Parathyroid adenoma (tissue), 2 donors: ENCODE measurements at regions not wholly inside any gene's neighbourhood (a gene's known extent, or its start where the extent isn't known, plus 50 kb on each side); places are given as distances from the start of the nearest gene placed in this dataset.

Experiments
- H2AFZ ChIP-seq: fragments of 300-600 bp; sonication (generic); one replicate; pipeline ENCODE4 v1.7.0; 2017; ENCODE audit warnings: antibody characterized with exemption, mild to moderate bottlenecking
- H3K27ac ChIP-seq: fragments of 300-600 bp; sonication (generic); one replicate; pipeline ENCODE4 v1.7.0; 2017
- H3K27me3 ChIP-seq: fragments of 300-600 bp; sonication (generic); one replicate; pipeline ENCODE4 v1.7.0; 2017; ENCODE audit warnings: low read length; ENCODE audit not compliant: control insufficient read depth, insufficient read depth
- H3K36me3 ChIP-seq: fragments of 300-600 bp; sonication (generic); one replicate; pipeline ENCODE4 v1.7.0; 2017; ENCODE audit warnings: low read length; ENCODE audit not compliant: control insufficient read depth, insufficient read depth
- H3K4me1 ChIP-seq: fragments of 300-600 bp; sonication (generic); one replicate; pipeline ENCODE4 v1.7.0; 2017; ENCODE audit warnings: control low read depth
- H3K4me2 ChIP-seq: fragments of 300-600 bp; sonication (generic); one replicate; pipeline ENCODE4 v1.7.0; 2017; ENCODE audit warnings: low read length
- H3K4me3 ChIP-seq: fragments of 300-600 bp; sonication (generic); one replicate; pipeline ENCODE4 v1.7.0; 2017; ENCODE audit warnings: low read depth, low read length
- H3K79me2 ChIP-seq: fragments of 300-600 bp; sonication (generic); one replicate; pipeline ENCODE4 v1.7.0; 2017; ENCODE audit warnings: control low read depth
- H3K9ac ChIP-seq: fragments of 300-600 bp; sonication (generic); one replicate; pipeline ENCODE4 v1.7.0; 2017; ENCODE audit warnings: mild to moderate bottlenecking
- H3K9me3 ChIP-seq: fragments of 300-600 bp; sonication (generic); one replicate; pipeline ENCODE4 v1.7.0; 2017; ENCODE audit warnings: low read length; ENCODE audit not compliant: control insufficient read depth
- TF ChIP-seq, protein P1 (sequence below): fragments of 300-600 bp; sonication (generic); IDR thresholded peaks from one replicate; pipeline ENCODE4 v1.7.0; 2017; ENCODE audit warnings: antibody characterized with exemption, mild to moderate bottlenecking
- donor health status: primary hyperparathyroidism.

DNA sequence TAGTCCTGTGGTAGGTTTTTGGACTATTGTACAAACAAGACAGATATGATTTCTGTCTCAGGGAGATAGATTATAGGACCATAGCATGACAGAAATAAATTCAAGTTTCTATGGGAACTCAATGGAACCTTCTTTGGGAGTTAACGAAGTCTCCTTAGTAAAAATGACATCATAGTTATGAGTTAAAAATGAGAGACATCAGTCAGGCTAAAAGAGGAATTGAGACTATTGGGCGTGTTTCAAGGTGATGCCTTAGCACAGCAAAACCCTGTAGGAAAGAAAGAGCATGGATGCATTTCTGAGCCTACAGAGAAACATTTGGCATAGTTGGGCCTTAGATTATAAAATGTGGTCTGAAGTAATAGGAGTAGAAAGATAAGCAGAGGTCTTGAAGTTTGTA lies 1909.1 kb upstream of the PCDH7 start:
- Histone ChIP-seq H3K9me3 (no peaks in the 10 kb centered on the region), H3K4me3 (no peak overlapping the region)

DNA sequence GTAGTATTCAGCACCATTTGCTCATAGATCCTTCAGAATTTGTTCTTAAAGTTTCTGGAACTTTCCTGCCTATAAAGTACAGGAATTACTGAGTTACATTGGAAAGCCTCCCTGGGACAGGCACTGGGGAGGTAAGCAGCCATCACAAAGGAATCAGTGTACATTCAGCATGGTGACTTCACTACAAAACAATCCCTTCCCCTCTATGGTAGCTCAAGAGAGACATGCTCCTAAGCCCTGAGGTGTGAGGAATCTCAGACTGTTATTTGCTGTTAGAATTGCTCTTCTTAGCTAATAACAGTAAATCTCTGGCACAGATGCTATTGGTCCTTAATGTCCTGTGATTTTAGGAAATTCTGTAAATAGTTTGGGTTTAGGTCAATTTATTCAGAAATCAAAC lies 1898.0 kb upstream of the PCDH7 start:
- Histone ChIP-seq H3K9me3 (no peaks in the 10 kb centered on the region), H2AFZ (no peak overlapping the region), H3K4me1 (no peaks in the 10 kb centered on the region), H3K36me3 (no peaks in the 10 kb centered on the region), H3K4me2 (no peak overlapping the region), H3K79me2 (no peaks in the 10 kb centered on the region), H3K4me3 (no peak overlapping the region), H3K27ac (no peak overlapping the region), H3K27me3 (no peaks in the 10 kb centered on the region), H3K9ac (no peak overlapping the region)
- TF ChIP-seq, protein P1, sequence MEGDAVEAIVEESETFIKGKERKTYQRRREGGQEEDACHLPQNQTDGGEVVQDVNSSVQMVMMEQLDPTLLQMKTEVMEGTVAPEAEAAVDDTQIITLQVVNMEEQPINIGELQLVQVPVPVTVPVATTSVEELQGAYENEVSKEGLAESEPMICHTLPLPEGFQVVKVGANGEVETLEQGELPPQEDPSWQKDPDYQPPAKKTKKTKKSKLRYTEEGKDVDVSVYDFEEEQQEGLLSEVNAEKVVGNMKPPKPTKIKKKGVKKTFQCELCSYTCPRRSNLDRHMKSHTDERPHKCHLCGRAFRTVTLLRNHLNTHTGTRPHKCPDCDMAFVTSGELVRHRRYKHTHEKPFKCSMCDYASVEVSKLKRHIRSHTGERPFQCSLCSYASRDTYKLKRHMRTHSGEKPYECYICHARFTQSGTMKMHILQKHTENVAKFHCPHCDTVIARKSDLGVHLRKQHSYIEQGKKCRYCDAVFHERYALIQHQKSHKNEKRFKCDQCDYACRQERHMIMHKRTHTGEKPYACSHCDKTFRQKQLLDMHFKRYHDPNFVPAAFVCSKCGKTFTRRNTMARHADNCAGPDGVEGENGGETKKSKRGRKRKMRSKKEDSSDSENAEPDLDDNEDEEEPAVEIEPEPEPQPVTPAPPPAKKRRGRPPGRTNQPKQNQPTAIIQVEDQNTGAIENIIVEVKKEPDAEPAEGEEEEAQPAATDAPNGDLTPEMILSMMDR: no peak

More for the DNA sequence above, 1909.1 kb upstream of the PCDH7 start:
- no peak overlapping the region for H2AFZ ChIP-seq
- H3K4me2 ChIP-seq: no peak overlapping the region
- TF ChIP-seq, protein P1: no peak
- H3K4me1 ChIP-seq: no peaks in the 10 kb centered on the region
- no peaks in the 10 kb centered on the region for H3K36me3 ChIP-seq
- no peaks in the 10 kb centered on the region for H3K27me3 ChIP-seq
- no peak overlapping the region for H3K27ac ChIP-seq
- H3K79me2 ChIP-seq: no peaks in the 10 kb centered on the region
- no peak overlapping the region for H3K9ac ChIP-seq

DNA sequence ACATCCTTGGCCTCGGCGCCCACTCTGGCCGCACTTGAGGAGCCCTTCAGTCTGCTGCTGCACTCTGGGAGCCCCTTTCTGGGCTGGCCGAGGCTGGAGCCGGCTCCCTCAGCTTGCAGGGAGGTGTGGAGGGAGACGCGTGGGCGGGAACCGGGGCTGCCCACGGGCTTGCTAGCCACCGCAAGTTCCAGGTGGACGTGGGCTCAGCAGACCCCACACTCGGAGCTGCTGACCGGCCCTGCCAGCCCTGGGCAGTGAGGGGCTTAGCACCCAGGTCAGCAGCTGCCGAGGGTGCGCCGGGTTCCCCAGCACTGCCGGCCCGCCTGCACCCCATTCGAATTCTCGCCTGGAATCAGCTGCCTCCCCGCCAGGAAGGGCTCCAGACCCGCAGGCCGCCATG lies 1892.3 kb upstream of the PCDH7 start:
- H3K4me3 ChIP-seq: no peak overlapping the region

DNA sequence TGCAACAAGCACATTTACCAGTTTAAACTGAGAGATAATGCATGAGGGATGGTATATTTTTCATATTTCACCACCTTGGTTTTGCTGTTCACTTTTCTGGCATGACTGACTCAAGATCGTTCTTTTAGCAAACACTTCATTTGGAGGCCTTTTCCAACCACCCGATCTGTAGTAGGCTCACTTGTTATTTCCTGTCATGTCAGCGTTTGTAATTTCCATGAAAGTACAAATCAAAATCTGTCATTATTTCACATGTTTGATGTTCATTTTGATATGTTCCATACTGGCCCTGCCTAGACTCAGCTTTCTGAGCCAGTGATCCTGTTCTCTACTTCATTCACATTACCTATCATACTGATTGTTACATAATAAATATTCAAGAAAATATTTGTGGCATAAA lies 1888.3 kb upstream of the PCDH7 start:
- TF ChIP-seq, protein P1: no peak
- H3K9ac ChIP-seq: no peak overlapping the region
- no peak overlapping the region for H3K27ac ChIP-seq
- H3K4me1 ChIP-seq: no peaks in the 10 kb centered on the region
- no peak overlapping the region for H3K4me2 ChIP-seq
- H3K4me3 ChIP-seq: no peak overlapping the region
- H2AFZ ChIP-seq: no peak overlapping the region
- H3K36me3 ChIP-seq: no peaks in the 10 kb centered on the region
- no peaks in the 10 kb centered on the region for H3K9me3 ChIP-seq
- H3K27me3 ChIP-seq: no peaks in the 10 kb centered on the region
- no peaks in the 10 kb centered on the region for H3K79me2 ChIP-seq

More for the DNA sequence above, 1892.3 kb upstream of the PCDH7 start:
- Histone ChIP-seq H3K36me3 (no peaks in the 10 kb centered on the region), H3K27me3 (no peaks in the 10 kb centered on the region), H3K4me1 (no peaks in the 10 kb centered on the region), H3K9me3 (no peaks in the 10 kb centered on the region), H3K27ac (no peak overlapping the region), H2AFZ (no peak overlapping the region), H3K4me2 (no peak overlapping the region), H3K9ac (no peak overlapping the region), H3K79me2 (no peaks in the 10 kb centered on the region)
- TF ChIP-seq, protein P1: no peak

DNA sequence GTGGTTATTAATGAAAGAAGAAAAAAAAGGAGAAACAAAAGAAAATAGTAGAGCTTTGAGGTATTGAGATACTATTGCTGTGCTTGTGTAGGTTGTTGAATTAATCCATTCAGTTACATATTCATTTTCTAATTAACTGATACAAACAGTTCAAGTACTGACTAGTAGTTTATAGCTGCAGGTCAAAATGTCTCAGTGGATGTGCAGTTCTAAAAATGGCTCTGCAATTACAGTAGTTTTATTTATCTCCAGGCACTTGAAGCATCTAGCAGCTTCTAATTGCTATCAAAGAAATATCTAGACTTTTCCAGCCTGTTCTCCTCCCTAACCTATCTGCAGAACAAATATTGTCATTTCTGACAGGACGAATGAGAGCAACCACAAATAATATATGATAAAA lies 1887.7 kb upstream of the PCDH7 start:
- no peak overlapping the region for H3K4me3 ChIP-seq
- H3K79me2 ChIP-seq: no peaks in the 10 kb centered on the region
- H3K36me3 ChIP-seq: no peaks in the 10 kb centered on the region
- H3K27ac ChIP-seq: no peak overlapping the region
- no peaks in the 10 kb centered on the region for H3K4me1 ChIP-seq
- no peaks in the 10 kb centered on the region for H3K9me3 ChIP-seq
- no peaks in the 10 kb centered on the region for H3K27me3 ChIP-seq
- no peak overlapping the region for H3K4me2 ChIP-seq
- H2AFZ ChIP-seq: no peak overlapping the region
- TF ChIP-seq, protein P1: no peak
- H3K9ac ChIP-seq: no peak overlapping the region
